ENCODE measurements at regions not wholly inside any gene's neighbourhood (a gene's known extent, or its start where the extent isn't known, plus 50 kb on each side); places are given as distances from the start of the nearest gene placed in this dataset.
"Not testable (repeated sequence)": the region's sequence is repeated elsewhere in the genome, so short reads cannot be mapped to it uniquely, and the experiment has no call there.

DNA sequence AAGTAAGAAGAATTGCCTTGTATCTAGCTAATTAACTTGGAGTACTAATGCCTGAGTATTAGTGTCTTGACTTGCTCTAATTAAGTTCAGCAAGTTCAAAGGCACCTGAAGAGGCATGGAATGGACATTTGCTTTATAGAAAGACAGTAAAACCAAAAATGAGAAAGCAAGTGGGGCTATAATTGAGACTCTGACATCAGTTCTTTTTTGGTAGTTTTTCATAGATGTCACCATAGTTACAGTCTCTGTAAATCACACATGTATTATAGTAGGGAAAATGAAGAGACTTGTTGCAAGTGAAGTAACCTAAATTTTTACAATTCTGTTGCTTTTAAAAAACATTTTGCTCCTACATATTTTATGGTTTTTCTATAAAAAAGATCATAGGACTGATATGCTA lies 178.0 kb downstream of the HIPK3 start:
- intact Hi-C loops (cut with DNase I; ENCODE audit: low total_unique reads), result no loop called here
- no peak for DNase-seq (ENCODE audit: low spot score in 2 of 2)
- no peak overlapping the region for H3K4me3 ChIP-seq (ENCODE audit: low read depth, poor library complexity, severe bottlenecking)
- TF ChIP-seq, protein P1, sequence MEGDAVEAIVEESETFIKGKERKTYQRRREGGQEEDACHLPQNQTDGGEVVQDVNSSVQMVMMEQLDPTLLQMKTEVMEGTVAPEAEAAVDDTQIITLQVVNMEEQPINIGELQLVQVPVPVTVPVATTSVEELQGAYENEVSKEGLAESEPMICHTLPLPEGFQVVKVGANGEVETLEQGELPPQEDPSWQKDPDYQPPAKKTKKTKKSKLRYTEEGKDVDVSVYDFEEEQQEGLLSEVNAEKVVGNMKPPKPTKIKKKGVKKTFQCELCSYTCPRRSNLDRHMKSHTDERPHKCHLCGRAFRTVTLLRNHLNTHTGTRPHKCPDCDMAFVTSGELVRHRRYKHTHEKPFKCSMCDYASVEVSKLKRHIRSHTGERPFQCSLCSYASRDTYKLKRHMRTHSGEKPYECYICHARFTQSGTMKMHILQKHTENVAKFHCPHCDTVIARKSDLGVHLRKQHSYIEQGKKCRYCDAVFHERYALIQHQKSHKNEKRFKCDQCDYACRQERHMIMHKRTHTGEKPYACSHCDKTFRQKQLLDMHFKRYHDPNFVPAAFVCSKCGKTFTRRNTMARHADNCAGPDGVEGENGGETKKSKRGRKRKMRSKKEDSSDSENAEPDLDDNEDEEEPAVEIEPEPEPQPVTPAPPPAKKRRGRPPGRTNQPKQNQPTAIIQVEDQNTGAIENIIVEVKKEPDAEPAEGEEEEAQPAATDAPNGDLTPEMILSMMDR (IDR thresholded peaks at IDR 0.05), result no peak
- TF ChIP-seq POLR2A (IDR thresholded peaks at IDR 0.05), result no peak

DNA sequence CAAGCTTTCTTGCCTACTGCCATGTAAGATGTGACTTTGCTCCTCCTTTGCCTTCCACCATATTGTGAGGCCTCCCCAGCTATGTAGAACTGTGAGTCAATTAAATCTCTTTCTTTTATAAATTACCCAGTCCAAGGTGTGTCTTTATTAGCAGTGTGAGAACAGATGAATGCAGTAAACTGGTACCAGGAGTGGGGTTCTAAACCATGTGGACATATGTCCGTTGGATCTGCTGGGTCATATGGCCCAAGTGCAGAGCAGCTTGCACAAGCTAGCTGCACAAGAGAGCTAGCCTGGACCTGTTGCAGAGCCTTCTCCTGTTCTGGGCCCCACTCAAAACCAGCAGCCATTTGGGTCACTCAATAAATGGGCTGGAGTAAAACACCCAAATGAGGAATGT lies 177.1 kb downstream of the HIPK3 start:
- no peak for DNase-seq (ENCODE audit: low spot score in 2 of 2)
- 93 to 100% methylated on average over 1 of the region's 1 CpG for WGBS, 2 donors
- intact Hi-C loops (cut with DNase I; ENCODE audit: low total_unique reads), result no loop called here
- TF ChIP-seq, protein P1 (IDR thresholded peaks at IDR 0.05), result no peak
- no peak for TF ChIP-seq POLR2A (IDR thresholded peaks at IDR 0.05)
- H3K4me3 ChIP-seq (ENCODE audit: low read depth, poor library complexity, severe bottlenecking), result no peak overlapping the region

DNA sequence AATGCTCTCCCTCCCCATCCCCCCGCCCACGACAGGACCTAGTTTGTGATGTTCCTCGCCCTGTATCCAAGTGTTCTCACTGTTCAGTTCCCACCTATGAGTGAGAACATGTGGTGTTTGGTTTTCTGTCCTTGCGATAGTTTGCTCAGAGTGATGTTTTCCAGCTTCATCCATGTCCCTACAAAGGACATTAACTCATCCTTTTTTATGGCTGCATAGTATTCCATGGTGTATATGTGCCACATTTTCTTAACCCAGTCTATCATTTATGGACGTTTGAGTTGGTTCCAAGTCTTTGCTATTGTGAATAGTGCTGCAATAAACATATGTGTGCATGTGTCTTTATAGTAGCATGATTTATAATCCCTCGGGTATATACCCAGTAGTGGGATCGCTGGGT lies 171.3 kb downstream of the HIPK3 start:
- intact Hi-C loops (cut with DNase I; ENCODE audit: low total_unique reads); H3K4me3 ChIP-seq (ENCODE audit: low read depth, poor library complexity, severe bottlenecking); DNase-seq (ENCODE audit: low spot score in 2 of 2): not testable (repeated sequence)
- WGBS, 2 donors, result 85 to 93% methylated on average over 7 of the region's 7 CpGs

DNA sequence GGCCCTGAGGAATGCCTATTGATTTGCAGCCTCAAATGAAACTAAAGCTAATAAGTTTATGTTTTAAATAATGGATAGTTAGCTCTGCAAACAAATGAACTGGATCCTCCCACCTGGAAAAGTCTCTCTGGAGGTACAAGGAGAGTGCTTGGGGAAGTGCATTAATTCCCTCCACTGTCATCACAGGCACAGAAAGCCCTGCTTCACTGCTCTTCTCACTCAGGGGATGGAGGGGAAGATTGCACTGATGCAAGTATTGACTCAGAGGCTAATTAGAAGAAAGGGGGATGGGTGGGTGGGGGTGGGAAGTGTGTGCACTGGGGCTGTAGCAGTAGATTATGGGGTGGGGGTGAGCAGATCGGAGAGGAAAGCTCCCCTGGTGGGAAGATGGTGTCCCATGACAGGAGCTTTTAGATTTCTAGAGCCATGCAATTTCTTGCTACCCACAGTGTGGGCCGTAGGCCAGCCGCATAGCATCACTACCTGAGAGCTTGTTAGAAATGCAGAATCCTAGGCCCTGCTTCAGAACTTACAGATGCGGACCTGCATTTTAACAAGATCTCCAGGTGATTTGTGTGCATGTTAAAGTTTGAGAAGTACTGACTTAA lies 163.9 kb downstream of the HIPK3 start:
- no peak for TF ChIP-seq POLR2A (IDR thresholded peaks at IDR 0.05)
- TF ChIP-seq, protein P1 (IDR thresholded peaks at IDR 0.05), result no peak
- H3K4me3 ChIP-seq (ENCODE audit: low read depth, poor library complexity, severe bottlenecking), result no peak overlapping the region
- 88 to 96% methylated on average over 4 of the region's 4 CpGs for WGBS, 2 donors
- no peak for DNase-seq (ENCODE audit: low spot score in 2 of 2)
- intact Hi-C loops (cut with DNase I; ENCODE audit: low total_unique reads), result no loop called here

DNA sequence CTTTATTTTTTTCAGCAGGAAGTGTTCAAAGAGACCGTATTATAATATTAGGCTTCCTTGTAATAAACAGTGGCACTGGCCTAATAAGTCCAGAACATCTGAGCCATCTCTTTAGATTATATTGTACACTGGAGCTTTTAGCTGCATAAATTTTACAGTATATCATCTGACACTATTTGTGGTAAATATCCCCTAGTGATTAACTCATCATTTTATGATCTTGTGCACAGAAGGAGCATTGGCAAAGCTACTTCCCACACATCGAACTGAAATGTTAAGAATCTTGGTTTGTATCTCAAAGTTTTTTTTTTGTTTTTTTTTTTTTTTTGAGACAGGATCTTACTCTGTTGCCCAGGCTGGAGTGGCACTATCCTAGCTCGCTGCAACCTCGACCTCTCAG lies 162.7 kb downstream of the HIPK3 start:
- DNase-seq (ENCODE audit: low spot score in 2 of 2), result no peak
- 72 to 78% methylated on average over 4 of the region's 4 CpGs for WGBS, 2 donors
- intact Hi-C loops (cut with DNase I; ENCODE audit: low total_unique reads), result no loop called here
- H3K4me3 ChIP-seq (ENCODE audit: low read depth, poor library complexity, severe bottlenecking), result no peak overlapping the region
- TF ChIP-seq, protein P1 (IDR thresholded peaks at IDR 0.05), result no peak
- TF ChIP-seq POLR2A (IDR thresholded peaks at IDR 0.05), result no peak

DNA sequence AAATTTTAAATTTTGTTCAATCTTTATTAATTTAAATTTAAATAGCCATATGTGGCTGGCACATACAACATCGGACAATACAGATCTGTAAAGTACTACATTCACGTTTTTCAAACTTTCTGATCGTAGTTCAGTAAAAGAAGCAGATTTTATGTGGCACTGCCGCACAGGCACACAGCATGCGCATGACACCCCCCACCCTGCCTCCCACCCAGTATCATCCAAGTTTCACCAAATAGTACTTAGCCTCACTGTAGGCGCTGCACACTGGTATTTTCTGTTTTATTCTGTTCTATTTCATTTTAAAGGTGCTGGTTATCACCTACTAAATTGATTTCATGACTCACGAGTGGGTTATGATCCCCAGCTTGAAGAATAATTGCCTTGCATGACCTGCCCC lies 159.9 kb downstream of the HIPK3 start:
- intact Hi-C loops (cut with DNase I; ENCODE audit: low total_unique reads), result no loop called here
- WGBS, 2 donors, result 92 to 94% methylated on average over 7 of the region's 7 CpGs
- no peak for DNase-seq (ENCODE audit: low spot score in 2 of 2)

More for the DNA sequence above, 159.9 kb downstream of the HIPK3 start:
- no peak overlapping the region for H3K4me3 ChIP-seq (ENCODE audit: low read depth, poor library complexity, severe bottlenecking)
- TF ChIP-seq, protein P1 (IDR thresholded peaks at IDR 0.05), result no peak
- TF ChIP-seq POLR2A (IDR thresholded peaks at IDR 0.05), result no peak
